CD4-positive, alpha-beta T cell treated with Interleukin-10 for 1 hour (primary cell): ENCODE measurements at regions not wholly inside any gene's neighbourhood (a gene's known extent, or its start where the extent isn't known, plus 50 kb on each side); places are given as distances from the start of the nearest gene placed in this dataset.

Source experiments
- DNase-seq: peaks from one replicate; pipeline ENCODE4 v3.0.0-alpha.2; 2020

- DNase-seq, result no peak
These were observed 402.2 kb upstream of the WWC1 start for GRCh38 chr5:167889276-167889675.

GRCh38 chr5:167892352-167893115, 398.9 kb upstream of the WWC1 start:
- DNase-seq, result no peak

- no peak for DNase-seq
These were observed 398.2 kb upstream of the WWC1 start for GRCh38 chr5:167893271-167893670.

GRCh38 chr5:167894631-167895472, 396.6 kb upstream of the WWC1 start:
- no peak for DNase-seq

GRCh38 chr5:167895899-167896659, 395.4 kb upstream of the WWC1 start:
- no peak for DNase-seq

GRCh38 chr5:167896814-167897213, 394.6 kb upstream of the WWC1 start:
- no peak for DNase-seq

- no peak for DNase-seq
These were observed 394.1 kb upstream of the WWC1 start for GRCh38 chr5:167897371-167897770.

GRCh38 chr5:167898361-167899042, 392.9 kb upstream of the WWC1 start:
- no peak for DNase-seq

- DNase-seq, result no peak
These were observed 391.9 kb upstream of the WWC1 start for GRCh38 chr5:167899490-167900070.

- no peak for DNase-seq
These were observed 391.0 kb upstream of the WWC1 start for GRCh38 chr5:167900340-167900935.

- no peak for DNase-seq
These were observed 389.1 kb upstream of the WWC1 start for GRCh38 chr5:167902298-167902697.

- DNase-seq, result no peak
These were observed 388.2 kb upstream of the WWC1 start for GRCh38 chr5:167903243-167903642.

GRCh38 chr5:167903659-167904058, 387.8 kb upstream of the WWC1 start:
- DNase-seq, result no peak

- no peak for DNase-seq
These were observed 385.3 kb upstream of the WWC1 start for GRCh38 chr5:167905919-167906853.

- no peak for DNase-seq
These were observed 382.8 kb upstream of the WWC1 start for GRCh38 chr5:167908606-167909005.

GRCh38 chr5:167912941-167913665, 378.3 kb upstream of the WWC1 start:
- DNase-seq, result no peak

GRCh38 chr5:167915237-167915636, 376.2 kb upstream of the WWC1 start:
- DNase-seq, result no peak

- DNase-seq, result no peak
These were observed 375.2 kb upstream of the WWC1 start for GRCh38 chr5:167916261-167916691.

- no peak for DNase-seq
These were observed 374.7 kb upstream of the WWC1 start for GRCh38 chr5:167916706-167917105.

- DNase-seq, result no peak
These were observed 373.1 kb upstream of the WWC1 start for GRCh38 chr5:167918184-167918812.
